ENCODE measurements at regions not wholly inside any gene's neighbourhood (a gene's known extent, or its start where the extent isn't known, plus 50 kb on each side); places are given as distances from the start of the nearest gene placed in this dataset.

GRCh38 chr11:79813551-79813950 lies 372.7 kb upstream of the TENM4 start:
- H3K27ac Mint-ChIP-seq, result no peak overlapping the region
- POLR2A ChIA-PET, result no interaction called here
- H3K9me3 Mint-ChIP-seq, result peaks cover 9% of the 10 kb centered on the region
- intact Hi-C loops (cut with micrococcal nuclease), result no loop called here
- H3K4me3 Mint-ChIP-seq, result no peak overlapping the region
- no peak for TF ChIP-seq CTCF (IDR thresholded peaks at IDR 0.05)
- CTCF ChIA-PET, result no interaction called here
- no peaks in the 10 kb centered on the region for H3K27me3 Mint-ChIP-seq
- no peaks in the 10 kb centered on the region for H3K4me1 Mint-ChIP-seq (ENCODE audit: low read depth)
- no peaks in the 10 kb centered on the region for H3K36me3 Mint-ChIP-seq (ENCODE audit: low read depth)
- DNase-seq, result no peak
- no peak for ATAC-seq

GRCh38 chr11:79809487-79809886 lies 368.7 kb upstream of the TENM4 start:
- H3K27me3 Mint-ChIP-seq, result no peaks in the 10 kb centered on the region
- H3K4me3 Mint-ChIP-seq, result no peak overlapping the region
- H3K4me1 Mint-ChIP-seq (ENCODE audit: low read depth), result no peaks in the 10 kb centered on the region
- intact Hi-C loops (cut with micrococcal nuclease), result no loop called here
- ChIA-PET CTCF (no interaction called here), POLR2A (no interaction called here)
- no peak overlapping the region for H3K27ac Mint-ChIP-seq
- H3K36me3 Mint-ChIP-seq (ENCODE audit: low read depth), result no peaks in the 10 kb centered on the region
- no peak for TF ChIP-seq CTCF (IDR thresholded peaks at IDR 0.05)
- DNase-seq (no peak), ATAC-seq (no peak)
- peaks cover 2% of the 10 kb centered on the region for H3K9me3 Mint-ChIP-seq

- Mint-ChIP-seq H3K4me1 (ENCODE audit: low read depth) (no peaks in the 10 kb centered on the region), H3K27me3 (no peaks in the 10 kb centered on the region), H3K27ac (no peak overlapping the region), H3K36me3 (ENCODE audit: low read depth) (no peaks in the 10 kb centered on the region), H3K4me3 (no peak overlapping the region), H3K9me3 (peaks cover 4% of the 10 kb centered on the region)
- intact Hi-C loops (cut with micrococcal nuclease), result no loop called here
- ChIA-PET CTCF (no interaction called here), POLR2A (no interaction called here)
- TF ChIP-seq CTCF (IDR thresholded peaks at IDR 0.05), result no peak
- DNase-seq, result no peak
- ATAC-seq, result no peak
Observed at GRCh38 chr11:79807506-79807905, 366.7 kb upstream of the TENM4 start.

- Mint-ChIP-seq H3K27ac (no peak overlapping the region), H3K9me3 (peaks cover 4% of the 10 kb centered on the region), H3K4me3 (no peak overlapping the region), H3K4me1 (ENCODE audit: low read depth) (no peaks in the 10 kb centered on the region), H3K27me3 (no peaks in the 10 kb centered on the region), H3K36me3 (ENCODE audit: low read depth) (no peaks in the 10 kb centered on the region)
- TF ChIP-seq CTCF (IDR thresholded peaks at IDR 0.05), result no peak
- intact Hi-C loops (cut with micrococcal nuclease), result no loop called here
- ChIA-PET POLR2A (no interaction called here), CTCF (no interaction called here)
- ATAC-seq (no peak), DNase-seq (no peak)
Observed at GRCh38 chr11:79796704-79797103, 355.9 kb upstream of the TENM4 start.

- no peak overlapping the region for H3K27ac Mint-ChIP-seq
- intact Hi-C loops (cut with micrococcal nuclease), result no loop called here
- no peaks in the 10 kb centered on the region for H3K27me3 Mint-ChIP-seq
- TF ChIP-seq CTCF (IDR thresholded peaks at IDR 0.05), result no peak
- H3K36me3 Mint-ChIP-seq (ENCODE audit: low read depth), result no peaks in the 10 kb centered on the region
- no peak for DNase-seq
- H3K9me3 Mint-ChIP-seq, result peaks cover 6% of the 10 kb centered on the region
- no peak overlapping the region for H3K4me3 Mint-ChIP-seq
- H3K4me1 Mint-ChIP-seq (ENCODE audit: low read depth), result no peaks in the 10 kb centered on the region
- ATAC-seq, result no peak
- POLR2A ChIA-PET, result no interaction called here
- CTCF ChIA-PET, result no interaction called here
Observed at GRCh38 chr11:79794484-79795393, 353.9 kb upstream of the TENM4 start.
